ENCODE measurements at regions not wholly inside any gene's neighbourhood (a gene's known extent, or its start where the extent isn't known, plus 50 kb on each side); places are given as distances from the start of the nearest gene placed in this dataset.
"Not testable (repeated sequence)": the region's sequence is repeated elsewhere in the genome, so short reads cannot be mapped to it uniquely, and the experiment has no call there.

- no peak overlapping the region for H3K4me3 Mint-ChIP-seq (ENCODE audit: unreplicated experiment)
- no peak for DNase-seq (ENCODE audit: low spot score)
- TF ChIP-seq CTCF (IDR thresholded peaks at IDR 0.05), result no peak
- H3K27ac Mint-ChIP-seq (ENCODE audit: unreplicated experiment), result no peak overlapping the region
- H3K36me3 Mint-ChIP-seq (ENCODE audit: low read depth), result no peaks in the 10 kb centered on the region
- H3K27me3 Mint-ChIP-seq (ENCODE audit: low read depth), result no peaks in the 10 kb centered on the region
- no peaks in the 10 kb centered on the region for H3K9me3 Mint-ChIP-seq (ENCODE audit: low read depth)
- peaks cover 11% of the 10 kb centered on the region for H3K4me1 Mint-ChIP-seq (ENCODE audit: low read depth)
These were observed 99.5 kb downstream of the GPR85 start for GRCh38 chr7:112987171-112987570.

GRCh38 chr7:112986256-112987031 is 100.2 kb downstream of the GPR85 start:
- no peaks in the 10 kb centered on the region for H3K27me3 Mint-ChIP-seq (ENCODE audit: low read depth)

GRCh38 chr7:112985377-112985987 is 101.1 kb downstream of the GPR85 start:
- Mint-ChIP-seq H3K4me1 (ENCODE audit: low read depth) (peaks cover 16% of the 10 kb centered on the region), H3K27me3 (ENCODE audit: low read depth) (no peaks in the 10 kb centered on the region), H3K4me3 (ENCODE audit: unreplicated experiment) (no peak overlapping the region), H3K9me3 (ENCODE audit: low read depth) (no peaks in the 10 kb centered on the region), H3K36me3 (ENCODE audit: low read depth) (no peaks in the 10 kb centered on the region), H3K27ac (ENCODE audit: unreplicated experiment) (no peak overlapping the region)
- DNase-seq (ENCODE audit: low spot score), result no peak
- TF ChIP-seq CTCF (IDR thresholded peaks at IDR 0.05), result no peak

More at GRCh38 chr7:112986256-112987031, 100.2 kb downstream of the GPR85 start:
- no peaks in the 10 kb centered on the region for H3K9me3 Mint-ChIP-seq (ENCODE audit: low read depth)
- peaks cover 16% of the 10 kb centered on the region for H3K4me1 Mint-ChIP-seq (ENCODE audit: low read depth)
- no peak overlapping the region for H3K27ac Mint-ChIP-seq (ENCODE audit: unreplicated experiment)
- DNase-seq (ENCODE audit: low spot score), result no peak
- H3K36me3 Mint-ChIP-seq (ENCODE audit: low read depth), result no peaks in the 10 kb centered on the region
- no peak for TF ChIP-seq CTCF (IDR thresholded peaks at IDR 0.05)
- no peak overlapping the region for H3K4me3 Mint-ChIP-seq (ENCODE audit: unreplicated experiment)

GRCh38 chr7:112982441-112983063 is 104.1 kb downstream of the GPR85 start:
- Mint-ChIP-seq H3K36me3 (ENCODE audit: low read depth) (no peaks in the 10 kb centered on the region), H3K9me3 (ENCODE audit: low read depth) (no peaks in the 10 kb centered on the region), H3K4me1 (ENCODE audit: low read depth) (peaks cover 16% of the 10 kb centered on the region), H3K27me3 (ENCODE audit: low read depth) (no peaks in the 10 kb centered on the region), H3K27ac (ENCODE audit: unreplicated experiment) (no peak overlapping the region), H3K4me3 (ENCODE audit: unreplicated experiment) (no peak overlapping the region)
- no peak for DNase-seq (ENCODE audit: low spot score)
- TF ChIP-seq CTCF (IDR thresholded peaks at IDR 0.05), result no peak

- no peak for TF ChIP-seq CTCF (IDR thresholded peaks at IDR 0.05)
- no peaks in the 10 kb centered on the region for H3K9me3 Mint-ChIP-seq (ENCODE audit: low read depth)
- no peak for DNase-seq (ENCODE audit: low spot score)
- no peaks in the 10 kb centered on the region for H3K27me3 Mint-ChIP-seq (ENCODE audit: low read depth)
- H3K36me3 Mint-ChIP-seq (ENCODE audit: low read depth), result no peaks in the 10 kb centered on the region
- no peak overlapping the region for H3K27ac Mint-ChIP-seq (ENCODE audit: unreplicated experiment)
- no peak overlapping the region for H3K4me3 Mint-ChIP-seq (ENCODE audit: unreplicated experiment)
- H3K4me1 Mint-ChIP-seq (ENCODE audit: low read depth), result peaks cover 11% of the 10 kb centered on the region
These were observed 104.7 kb downstream of the GPR85 start for GRCh38 chr7:112981966-112982365.

- not testable (repeated sequence) for H3K4me3 Mint-ChIP-seq (ENCODE audit: unreplicated experiment); H3K36me3 Mint-ChIP-seq (ENCODE audit: low read depth); H3K4me1 Mint-ChIP-seq (ENCODE audit: low read depth); H3K9me3 Mint-ChIP-seq (ENCODE audit: low read depth); H3K27ac Mint-ChIP-seq (ENCODE audit: unreplicated experiment); H3K27me3 Mint-ChIP-seq (ENCODE audit: low read depth); DNase-seq (ENCODE audit: low spot score)
These were observed 107.6 kb downstream of the GPR85 start for GRCh38 chr7:112979055-112979454.

GRCh38 chr7:112977244-112977955 is 109.2 kb downstream of the GPR85 start:
- H3K9me3 Mint-ChIP-seq (ENCODE audit: low read depth); H3K4me3 Mint-ChIP-seq (ENCODE audit: unreplicated experiment); DNase-seq (ENCODE audit: low spot score); H3K27ac Mint-ChIP-seq (ENCODE audit: unreplicated experiment); H3K4me1 Mint-ChIP-seq (ENCODE audit: low read depth); H3K36me3 Mint-ChIP-seq (ENCODE audit: low read depth): not testable (repeated sequence)
- peaks cover 15% of the 10 kb centered on the region for H3K27me3 Mint-ChIP-seq (ENCODE audit: low read depth)

All from chondrocyte (in vitro differentiated cells).